A549 (cell line): ENCODE measurements at regions not wholly inside any gene's neighbourhood (a gene's known extent, or its start where the extent isn't known, plus 50 kb on each side); places are given as distances from the start of the nearest gene placed in this dataset.

Experiments
- ATAC-seq, 2 experiments: fragments of 200-7000 bp in 1 of 2; fragments of >200 bp in 1 of 2; cut with Nextera tagmentation in 1 of 2; cut with Tn5 transposase in 1 of 2; 3 replicates each; pipeline versions ENCODE4 v1.8.0 to v1.9.1; 2018 to 2020; ENCODE audit warnings: mild to moderate bottlenecking in 1 of 2, moderate library complexity in 1 of 2
- CTCF ChIA-PET: fragments of 300-600 bp; sonication (Branson Sonifier 250); formaldehyde crosslinking; extraction: SDS; loops from one replicate; lab custom pipeline; 2021; ENCODE audit warnings: antibody characterized with exemption, inconsistent platforms; lab: Yijun Ruan, JAX
- POLR2A ChIA-PET: fragments of 350-600 bp; formaldehyde crosslinking; extraction: SDS; loops from one replicate; lab custom pipeline; 2021; ENCODE audit warnings: antibody characterized with exemption, inconsistent platforms; lab: Yijun Ruan, JAX
- DNase-seq, 2 experiments: peaks; one replicate each; pipeline versions ENCODE4 v3.0.0 to v3.0.0-alpha.2; 2011 to 2016; ENCODE audit warnings: low read depth in 1 of 2, low spot score in 1 of 2
- FAIRE-seq: peaks from 2 replicates; lab custom pipeline; 2011; peaks lifted over from hg19 to GRCh38; lab: Jason Lieb, UNC
- H3K27ac ChIP-seq, 2 experiments: fragments of >200 bp; sonication (Bioruptor Twin); formaldehyde crosslinking; 3 replicates each; pipeline ENCODE4 v1.5.1; 2016 to 2017
- H3K4me1 ChIP-seq: fragments of >200 bp; sonication (Bioruptor Twin); formaldehyde crosslinking; 3 replicates; pipeline ENCODE4 v1.6.1; 2016
- H3K4me2 ChIP-seq: fragments of >200 bp; sonication (Bioruptor Twin); formaldehyde crosslinking; 3 replicates; pipeline ENCODE4 v1.6.1; 2016
- H3K4me3 ChIP-seq: fragments of >200 bp; sonication (Bioruptor Twin); formaldehyde crosslinking; 3 replicates; pipeline ENCODE4 v1.5.1; 2016
- H3K9me3 ChIP-seq: fragments of >200 bp; sonication (Bioruptor Twin); formaldehyde crosslinking; 3 replicates; pipeline ENCODE4 v1.6.1; 2016
- CBX8 ChIP-seq: fragments of 200-600 bp; sonication (generic); IDR thresholded peaks from 2 replicates; pipeline ENCODE4 v1.6.1; 2016
- CHD2 ChIP-seq: fragments of 150-350 bp; IDR thresholded peaks from 2 replicates; pipeline ENCODE4 v1.6.1; 2014; ENCODE audit warnings: low read length; ENCODE audit not compliant: partially characterized antibody
- GATA3 ChIP-seq: IDR thresholded peaks from 2 replicates; pipeline ENCODE4 v1.6.1; 2012; ENCODE audit warnings: borderline replicate concordance
- HDAC2 ChIP-seq: fragments of 200-600 bp; sonication (generic); IDR thresholded peaks from 2 replicates; pipeline ENCODE4 v1.6.1; 2016
- KDM5A ChIP-seq: fragments of 200-600 bp; sonication (generic); IDR thresholded peaks from 2 replicates; pipeline ENCODE4 v1.6.1; 2016; ENCODE audit warnings: antibody characterized with exemption, mild to moderate bottlenecking
- MYC ChIP-seq: IDR thresholded peaks from 2 replicates; pipeline ENCODE4 v1.6.1; 2012; ENCODE audit warnings: mild to moderate bottlenecking, inconsistent platforms, low read length, improper control_type of control experiment, borderline replicate concordance
- RARB ChIP-seq: fragments of 250-450 bp; sonication (Bioruptor Pico); IDR thresholded peaks from 2 replicates; pipeline ENCODE4 v1.8.0; 2021; ENCODE audit warnings: mild to moderate bottlenecking, moderate library complexity
- RFX5 ChIP-seq: fragments of 450-650 bp; IDR thresholded peaks from 2 replicates; pipeline ENCODE4 v1.7.1; 2014; ENCODE audit warnings: antibody characterized with exemption, mild to moderate bottlenecking, moderate library complexity
- SMC3 ChIP-seq: fragments of >200 bp; sonication (Bioruptor Twin); formaldehyde crosslinking; IDR thresholded peaks from 3 replicates; pipeline ENCODE4 v1.6.1; 2018; ENCODE audit warnings: inconsistent platforms
- SREBF2 ChIP-seq: fragments of 450-650 bp; IDR thresholded peaks from 2 replicates; pipeline ENCODE4 v1.6.1; 2014; ENCODE audit warnings: mild to moderate bottlenecking, moderate library complexity
- TP53 ChIP-seq: fragments of 250-450 bp; sonication (Bioruptor Pico); IDR thresholded peaks from 2 replicates; pipeline ENCODE4 v1.5.0; 2021; ENCODE audit warnings: mild to moderate bottlenecking, moderate library complexity
- ZC3H11A ChIP-seq: fragments of 450-650 bp; IDR thresholded peaks from 2 replicates; pipeline ENCODE4 v1.6.1; 2014; ENCODE audit warnings: antibody characterized with exemption, mild to moderate bottlenecking
- ZNF302 ChIP-seq: fragments of 250-450 bp; sonication (Bioruptor Pico); IDR thresholded peaks from 2 replicates; pipeline ENCODE4 v1.9.0; 2021; ENCODE audit warnings: inconsistent platforms, mild to moderate bottlenecking, moderate library complexity
- WGBS: methylation state at CpG from one replicate; pipeline ENCODE4 v1.1.6; 2017; ENCODE audit errors: missing lambda C conversion rate; 5-methylcytosine and 5-hydroxymethylcytosine counted together
- TF ChIP-seq, protein P1 (sequence below): fragments of 200-600 bp; sonication (generic); IDR thresholded peaks from 2 replicates; pipeline ENCODE4 v1.6.1; 2016; ENCODE audit warnings: antibody characterized with exemption, mild to moderate bottlenecking, moderate library complexity
- TF ChIP-seq, protein P2 (sequence below): fragments of 150-350 bp; IDR thresholded peaks from 2 replicates; pipeline ENCODE4 v1.6.1; 2014; ENCODE audit warnings: low read depth, mild to moderate bottlenecking, low read length
- TF ChIP-seq, protein P3 (sequence below): fragments of 450-650 bp; IDR thresholded peaks from 2 replicates; pipeline ENCODE4 v1.6.1; 2014; ENCODE audit warnings: antibody characterized with exemption
- TF ChIP-seq, protein P4 (sequence below): fragments of >200 bp; sonication (Bioruptor Twin); formaldehyde crosslinking; IDR thresholded peaks from 2 replicates; pipeline ENCODE4 v1.6.1; 2016

DNA sequence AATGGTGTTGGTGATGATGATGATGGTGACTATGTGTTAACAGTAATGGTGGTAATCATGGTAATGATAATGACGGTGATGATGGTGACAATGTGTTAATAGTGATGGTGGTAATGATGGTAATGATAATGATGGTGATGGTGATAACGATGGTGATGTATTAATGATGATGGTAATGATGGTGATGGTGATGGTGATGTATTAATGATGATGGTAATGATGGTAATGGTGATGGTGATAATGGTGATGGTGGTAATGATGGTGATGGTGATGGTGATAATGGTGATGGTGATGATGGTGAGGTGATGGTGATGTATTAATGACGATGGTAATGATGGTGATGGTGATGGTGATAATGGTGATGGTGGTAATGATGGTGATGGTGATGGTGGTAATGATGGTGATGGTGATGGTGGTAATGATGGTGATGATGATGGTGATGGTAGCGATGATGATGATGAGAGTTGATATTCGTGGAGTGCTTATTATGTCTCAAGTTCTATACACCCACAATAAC is 212.8 kb upstream of the NCKAP5 start (continued):
- TF ChIP-seq, protein P1, sequence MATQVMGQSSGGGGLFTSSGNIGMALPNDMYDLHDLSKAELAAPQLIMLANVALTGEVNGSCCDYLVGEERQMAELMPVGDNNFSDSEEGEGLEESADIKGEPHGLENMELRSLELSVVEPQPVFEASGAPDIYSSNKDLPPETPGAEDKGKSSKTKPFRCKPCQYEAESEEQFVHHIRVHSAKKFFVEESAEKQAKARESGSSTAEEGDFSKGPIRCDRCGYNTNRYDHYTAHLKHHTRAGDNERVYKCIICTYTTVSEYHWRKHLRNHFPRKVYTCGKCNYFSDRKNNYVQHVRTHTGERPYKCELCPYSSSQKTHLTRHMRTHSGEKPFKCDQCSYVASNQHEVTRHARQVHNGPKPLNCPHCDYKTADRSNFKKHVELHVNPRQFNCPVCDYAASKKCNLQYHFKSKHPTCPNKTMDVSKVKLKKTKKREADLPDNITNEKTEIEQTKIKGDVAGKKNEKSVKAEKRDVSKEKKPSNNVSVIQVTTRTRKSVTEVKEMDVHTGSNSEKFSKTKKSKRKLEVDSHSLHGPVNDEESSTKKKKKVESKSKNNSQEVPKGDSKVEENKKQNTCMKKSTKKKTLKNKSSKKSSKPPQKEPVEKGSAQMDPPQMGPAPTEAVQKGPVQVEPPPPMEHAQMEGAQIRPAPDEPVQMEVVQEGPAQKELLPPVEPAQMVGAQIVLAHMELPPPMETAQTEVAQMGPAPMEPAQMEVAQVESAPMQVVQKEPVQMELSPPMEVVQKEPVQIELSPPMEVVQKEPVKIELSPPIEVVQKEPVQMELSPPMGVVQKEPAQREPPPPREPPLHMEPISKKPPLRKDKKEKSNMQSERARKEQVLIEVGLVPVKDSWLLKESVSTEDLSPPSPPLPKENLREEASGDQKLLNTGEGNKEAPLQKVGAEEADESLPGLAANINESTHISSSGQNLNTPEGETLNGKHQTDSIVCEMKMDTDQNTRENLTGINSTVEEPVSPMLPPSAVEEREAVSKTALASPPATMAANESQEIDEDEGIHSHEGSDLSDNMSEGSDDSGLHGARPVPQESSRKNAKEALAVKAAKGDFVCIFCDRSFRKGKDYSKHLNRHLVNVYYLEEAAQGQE: no peak
- TF ChIP-seq CBX8 (no peak), SMC3 (no peak), ZNF302 (CRISPR knock-in tag) (no peak), MYC (no peak), RARB (CRISPR knock-in tag) (no peak)
- TF ChIP-seq, protein P2, sequence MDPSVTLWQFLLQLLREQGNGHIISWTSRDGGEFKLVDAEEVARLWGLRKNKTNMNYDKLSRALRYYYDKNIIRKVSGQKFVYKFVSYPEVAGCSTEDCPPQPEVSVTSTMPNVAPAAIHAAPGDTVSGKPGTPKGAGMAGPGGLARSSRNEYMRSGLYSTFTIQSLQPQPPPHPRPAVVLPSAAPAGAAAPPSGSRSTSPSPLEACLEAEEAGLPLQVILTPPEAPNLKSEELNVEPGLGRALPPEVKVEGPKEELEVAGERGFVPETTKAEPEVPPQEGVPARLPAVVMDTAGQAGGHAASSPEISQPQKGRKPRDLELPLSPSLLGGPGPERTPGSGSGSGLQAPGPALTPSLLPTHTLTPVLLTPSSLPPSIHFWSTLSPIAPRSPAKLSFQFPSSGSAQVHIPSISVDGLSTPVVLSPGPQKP: no peak

DNA sequence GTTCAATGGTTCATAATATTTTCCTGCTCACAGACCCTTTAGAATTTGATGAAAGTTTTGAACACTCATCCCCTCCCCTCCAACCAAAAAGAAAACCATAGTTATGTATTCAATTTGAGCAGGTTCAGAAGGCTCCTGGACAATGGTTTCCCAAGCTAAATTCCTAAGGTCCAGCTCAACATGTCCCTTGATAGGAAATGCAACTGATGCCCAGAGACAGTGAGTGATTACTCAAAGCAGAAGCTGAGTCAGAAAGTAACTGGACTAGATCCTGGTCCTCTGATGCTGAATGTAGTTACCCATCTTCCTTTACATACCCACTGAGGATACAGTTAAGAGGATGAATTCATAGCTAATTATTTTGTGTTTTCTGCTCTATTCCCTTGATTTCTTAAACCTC is 218.9 kb upstream of the NCKAP5 start:
- DNase-seq (no peak), FAIRE-seq (no peak), ATAC-seq (no peak)
- no peaks in the 10 kb centered on the region for H3K4me1 ChIP-seq
- no peak overlapping the region for H3K27ac ChIP-seq
- no peak overlapping the region for H3K4me2 ChIP-seq
- TF ChIP-seq RFX5: no peak
- no peak for TF ChIP-seq GATA3
- no peak for TF ChIP-seq ZNF302 (CRISPR knock-in tag)
- no peak for TF ChIP-seq CHD2
- TF ChIP-seq, protein P2: no peak
- TF ChIP-seq, protein P3, sequence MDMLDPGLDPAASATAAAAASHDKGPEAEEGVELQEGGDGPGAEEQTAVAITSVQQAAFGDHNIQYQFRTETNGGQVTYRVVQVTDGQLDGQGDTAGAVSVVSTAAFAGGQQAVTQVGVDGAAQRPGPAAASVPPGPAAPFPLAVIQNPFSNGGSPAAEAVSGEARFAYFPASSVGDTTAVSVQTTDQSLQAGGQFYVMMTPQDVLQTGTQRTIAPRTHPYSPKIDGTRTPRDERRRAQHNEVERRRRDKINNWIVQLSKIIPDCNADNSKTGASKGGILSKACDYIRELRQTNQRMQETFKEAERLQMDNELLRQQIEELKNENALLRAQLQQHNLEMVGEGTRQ: no peak
- no peak for TF ChIP-seq HDAC2
- TF ChIP-seq SREBF2: no peak
- no peak for TF ChIP-seq ZC3H11A
- ChIA-PET POLR2A (no interaction called here), CTCF (interaction anchor here (1.0 kb wide), 1 partner anchor 9 kb away, joined by 3 read pairs; no protein-coding TSS in a partner anchor)
- H3K4me3 ChIP-seq: no peak overlapping the region
- no peaks in the 10 kb centered on the region for H3K9me3 ChIP-seq

DNA sequence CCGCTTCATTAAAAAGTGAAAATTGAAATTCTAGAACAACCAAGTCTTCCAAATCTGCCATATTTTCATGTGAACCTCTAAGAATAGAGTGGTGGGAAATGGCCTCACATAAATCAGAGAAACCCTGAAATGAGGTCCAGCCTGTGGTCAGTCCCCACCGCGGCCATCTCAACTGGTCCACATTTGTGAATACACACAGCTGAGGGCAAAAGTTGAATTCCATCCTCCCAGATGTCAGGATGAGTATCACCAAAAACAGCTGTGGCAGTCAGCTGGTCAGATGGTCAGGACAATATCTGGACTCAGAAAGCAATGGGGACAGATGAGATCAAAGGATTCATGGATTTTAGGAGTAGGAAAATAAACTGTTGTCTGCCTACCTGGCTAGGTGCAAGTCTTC is 219.4 kb upstream of the NCKAP5 start:
- TF ChIP-seq, protein P2: no peak
- TF ChIP-seq, protein P4, sequence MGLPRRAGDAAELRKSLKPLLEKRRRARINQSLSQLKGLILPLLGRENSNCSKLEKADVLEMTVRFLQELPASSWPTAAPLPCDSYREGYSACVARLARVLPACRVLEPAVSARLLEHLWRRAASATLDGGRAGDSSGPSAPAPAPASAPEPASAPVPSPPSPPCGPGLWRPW: no peak
- TF ChIP-seq KDM5A (no peak), TP53 (CRISPR knock-in tag) (no peak)
- Histone ChIP-seq H3K4me1 (no peaks in the 10 kb centered on the region), H3K4me2 (no peak overlapping the region), H3K9me3 (no peaks in the 10 kb centered on the region), H3K4me3 (no peak overlapping the region), H3K27ac (no peak overlapping the region)
- POLR2A ChIA-PET: no interaction called here
- no peak for DNase-seq
- no peak for ATAC-seq
- CTCF ChIA-PET: interaction anchor here (1.0 kb wide), 1 partner anchor 9 kb away, joined by 3 read pairs; no protein-coding TSS in a partner anchor
- no peak for FAIRE-seq
- WGBS: 87% methylated on average over 3 of the region's 3 CpGs
